ENCODE measurements at regions not wholly inside any gene's neighbourhood (a gene's known extent, or its start where the extent isn't known, plus 50 kb on each side); places are given as distances from the start of the nearest gene placed in this dataset.

- TF ChIP-seq, protein P1, sequence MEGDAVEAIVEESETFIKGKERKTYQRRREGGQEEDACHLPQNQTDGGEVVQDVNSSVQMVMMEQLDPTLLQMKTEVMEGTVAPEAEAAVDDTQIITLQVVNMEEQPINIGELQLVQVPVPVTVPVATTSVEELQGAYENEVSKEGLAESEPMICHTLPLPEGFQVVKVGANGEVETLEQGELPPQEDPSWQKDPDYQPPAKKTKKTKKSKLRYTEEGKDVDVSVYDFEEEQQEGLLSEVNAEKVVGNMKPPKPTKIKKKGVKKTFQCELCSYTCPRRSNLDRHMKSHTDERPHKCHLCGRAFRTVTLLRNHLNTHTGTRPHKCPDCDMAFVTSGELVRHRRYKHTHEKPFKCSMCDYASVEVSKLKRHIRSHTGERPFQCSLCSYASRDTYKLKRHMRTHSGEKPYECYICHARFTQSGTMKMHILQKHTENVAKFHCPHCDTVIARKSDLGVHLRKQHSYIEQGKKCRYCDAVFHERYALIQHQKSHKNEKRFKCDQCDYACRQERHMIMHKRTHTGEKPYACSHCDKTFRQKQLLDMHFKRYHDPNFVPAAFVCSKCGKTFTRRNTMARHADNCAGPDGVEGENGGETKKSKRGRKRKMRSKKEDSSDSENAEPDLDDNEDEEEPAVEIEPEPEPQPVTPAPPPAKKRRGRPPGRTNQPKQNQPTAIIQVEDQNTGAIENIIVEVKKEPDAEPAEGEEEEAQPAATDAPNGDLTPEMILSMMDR (IDR thresholded peaks at IDR 0.05; ENCODE audit: insufficient read depth, low read depth, low read length) = no peak
- no peak for DNase-seq (ENCODE audit: low read depth)
- H3K4me3 ChIP-seq (ENCODE audit: low read depth, low read length) = no peak overlapping the region
- H3K27me3 ChIP-seq (ENCODE audit: control insufficient read depth, insufficient read depth, low read length) = no peaks in the 10 kb centered on the region
- ChIA-PET CTCF (interaction anchor here (0.6 to 1.5 kb wide), 2 partner anchors 28 to 95 kb away, joined by 3 to 4 read pairs; no protein-coding TSS in a partner anchor), POLR2A (no interaction called here)
- H3K36me3 ChIP-seq (ENCODE audit: control insufficient read depth, insufficient read depth, low read length) = no peaks in the 10 kb centered on the region
These were observed 108.6 kb upstream of the GOT2 start for GRCh38 chr16:58842746-58843145.

DNA sequence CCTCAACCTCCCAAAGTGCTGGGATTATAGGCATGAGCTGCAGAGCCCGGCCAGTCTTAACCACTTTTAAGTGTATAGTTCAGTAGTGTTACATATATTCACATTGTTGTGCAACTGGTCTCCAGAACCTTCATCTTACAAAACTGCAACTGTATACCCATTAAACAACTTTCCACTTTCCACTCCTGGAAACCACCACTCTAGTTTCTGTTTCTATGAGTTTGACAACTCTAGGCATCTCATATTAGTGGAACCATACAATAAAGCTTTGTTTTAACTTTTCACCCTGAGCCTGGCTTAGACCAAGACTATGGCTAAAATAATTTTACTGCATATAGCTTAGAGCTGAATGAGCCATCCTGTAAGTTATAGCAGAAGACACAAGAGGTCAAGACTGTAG, 108.0 kb upstream of the GOT2 start:
- no peaks in the 10 kb centered on the region for H3K27me3 ChIP-seq (ENCODE audit: control insufficient read depth, insufficient read depth, low read length)
- H3K36me3 ChIP-seq (ENCODE audit: control insufficient read depth, insufficient read depth, low read length) = no peaks in the 10 kb centered on the region
- ChIA-PET CTCF (interaction anchor here (0.6 kb wide), 1 partner anchor 95 kb away, joined by 3 read pairs; no protein-coding TSS in a partner anchor), POLR2A (no interaction called here)
- no peak overlapping the region for H3K4me3 ChIP-seq (ENCODE audit: low read depth, low read length)
- TF ChIP-seq, protein P1 (IDR thresholded peaks at IDR 0.05; ENCODE audit: insufficient read depth, low read depth, low read length) = no peak
- DNase-seq (ENCODE audit: low read depth) = no peak

GRCh38 chr16:58837950-58838349, 103.8 kb upstream of the GOT2 start:
- POLR2A ChIA-PET = no interaction called here
- CTCF ChIA-PET = no interaction called here
- no peaks in the 10 kb centered on the region for H3K36me3 ChIP-seq (ENCODE audit: control insufficient read depth, insufficient read depth, low read length)

GRCh38 chr16:58836427-58836826, 102.3 kb upstream of the GOT2 start:
- ChIA-PET POLR2A (no interaction called here), CTCF (no interaction called here)
- no peak for DNase-seq (ENCODE audit: low read depth)

More at GRCh38 chr16:58837950-58838349, 103.8 kb upstream of the GOT2 start:
- Histone ChIP-seq H3K27me3 (ENCODE audit: control insufficient read depth, insufficient read depth, low read length) (no peaks in the 10 kb centered on the region), H3K4me3 (ENCODE audit: low read depth, low read length) (no peak overlapping the region)
- TF ChIP-seq, protein P1 (IDR thresholded peaks at IDR 0.05; ENCODE audit: insufficient read depth, low read depth, low read length) = no peak
- no peak for DNase-seq (ENCODE audit: low read depth)

DNA sequence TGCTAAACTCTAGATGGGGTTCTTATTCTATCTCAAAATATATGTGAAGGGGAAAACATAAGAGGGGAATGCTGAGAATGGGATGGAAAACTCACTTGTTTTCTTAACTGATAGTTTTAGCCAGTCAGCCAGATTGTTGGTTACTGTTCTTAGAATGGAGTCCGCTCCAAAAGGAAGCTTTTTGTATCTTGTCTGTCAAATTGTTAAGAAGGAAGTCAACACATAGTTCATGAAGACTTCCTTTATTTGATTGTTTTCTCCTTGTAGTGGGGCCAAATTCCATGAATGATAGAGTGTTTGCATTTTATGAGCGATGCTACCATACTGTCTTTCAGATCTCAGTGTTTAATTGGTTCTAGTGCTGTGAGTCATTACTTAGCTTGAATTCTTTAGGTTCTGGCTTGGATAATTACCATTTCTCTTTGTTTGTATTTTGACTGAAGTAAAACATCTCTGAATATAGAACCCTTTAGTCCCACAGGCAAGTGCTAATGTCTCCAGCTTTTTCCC, 98.3 kb upstream of the GOT2 start:
- no peak overlapping the region for H3K4me3 ChIP-seq (ENCODE audit: low read depth, low read length)
- H3K27me3 ChIP-seq (ENCODE audit: control insufficient read depth, insufficient read depth, low read length) = no peaks in the 10 kb centered on the region
- DNase-seq (ENCODE audit: low read depth) = no peak
- H3K36me3 ChIP-seq (ENCODE audit: control insufficient read depth, insufficient read depth, low read length) = no peaks in the 10 kb centered on the region
- POLR2A ChIA-PET = no interaction called here
- TF ChIP-seq, protein P1 (IDR thresholded peaks at IDR 0.05; ENCODE audit: insufficient read depth, low read depth, low read length) = no peak
- CTCF ChIA-PET = interaction anchor here (1.0 kb wide), 1 partner anchor 18 kb away, joined by 3 read pairs; no protein-coding TSS in a partner anchor

More at GRCh38 chr16:58836427-58836826, 102.3 kb upstream of the GOT2 start:
- no peaks in the 10 kb centered on the region for H3K36me3 ChIP-seq (ENCODE audit: control insufficient read depth, insufficient read depth, low read length)
- no peaks in the 10 kb centered on the region for H3K27me3 ChIP-seq (ENCODE audit: control insufficient read depth, insufficient read depth, low read length)
- TF ChIP-seq, protein P1 (IDR thresholded peaks at IDR 0.05; ENCODE audit: insufficient read depth, low read depth, low read length) = no peak
- no peak overlapping the region for H3K4me3 ChIP-seq (ENCODE audit: low read depth, low read length)

Measured in BJ (cell line).